Lower leg skin (tissue), 4 donors: ENCODE measurements at regions not wholly inside any gene's neighbourhood (a gene's known extent, or its start where the extent isn't known, plus 50 kb on each side); places are given as distances from the start of the nearest gene placed in this dataset.

ENCODE experiments used
- DNase-seq, 2 donors: peaks; one replicate each; pipeline ENCODE4 v3.0.0-alpha.2; 2019; ENCODE audit warnings: low spot score in 2 of 2
- H3K4me3 ChIP-seq: fragments of 200-600 bp; sonication (generic); 2 replicates; pipeline ENCODE4 v1.5.1; 2017; ENCODE audit warnings: mild to moderate bottlenecking, low read depth; ENCODE audit not compliant: poor library complexity, severe bottlenecking
- POLR2A ChIP-seq, 2 donors: fragments of 450-650 bp; IDR thresholded peaks; one replicate each; pipeline ENCODE4 v1.6.1; 2016 to 2017; ENCODE audit warnings: antibody characterized with exemption in 2 of 2, mild to moderate bottlenecking in 1 of 2, moderate library complexity in 1 of 2
- WGBS, 2 donors: methylation state at CpG; one replicate each; pipeline ENCODE4 v1.1.5; 2018; 5-methylcytosine and 5-hydroxymethylcytosine counted together
- intact Hi-C: fragments of 100-400 bp; cut with DNase I; formaldehyde crosslinking; loops from one replicate; pipeline ENCODE4 v1.15.0; 2023; ENCODE audit warnings: low total_unique reads
- TF ChIP-seq, protein P1 (sequence below), 3 donors: fragments of 450-650 bp; IDR thresholded peaks; one replicate each; pipeline ENCODE4 v1.5.1; 2016; ENCODE audit warnings: antibody characterized with exemption in 3 of 3, mild to moderate bottlenecking in 3 of 3, moderate library complexity in 2 of 3

DNA sequence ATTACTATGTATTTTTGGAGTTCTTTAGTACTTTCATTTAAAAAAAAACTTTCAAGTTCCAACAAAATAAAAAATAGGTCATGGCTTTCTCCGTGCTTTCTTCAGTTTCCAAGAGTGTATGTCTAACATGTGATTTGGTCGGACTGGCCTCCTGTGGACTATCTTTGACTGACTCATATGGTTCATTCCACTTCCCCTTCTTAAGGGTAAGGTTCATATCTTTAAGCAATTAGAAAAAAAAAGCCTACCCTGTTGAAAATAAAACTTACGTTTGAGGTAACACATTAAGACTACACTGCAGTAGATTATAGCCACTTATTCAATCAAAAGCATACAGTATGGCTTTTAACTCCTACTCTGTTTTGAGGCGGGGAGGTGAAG is 112.8 kb upstream of the AHR start:
- no peak for TF ChIP-seq POLR2A (IDR thresholded peaks at IDR 0.05)
- TF ChIP-seq, protein P1, sequence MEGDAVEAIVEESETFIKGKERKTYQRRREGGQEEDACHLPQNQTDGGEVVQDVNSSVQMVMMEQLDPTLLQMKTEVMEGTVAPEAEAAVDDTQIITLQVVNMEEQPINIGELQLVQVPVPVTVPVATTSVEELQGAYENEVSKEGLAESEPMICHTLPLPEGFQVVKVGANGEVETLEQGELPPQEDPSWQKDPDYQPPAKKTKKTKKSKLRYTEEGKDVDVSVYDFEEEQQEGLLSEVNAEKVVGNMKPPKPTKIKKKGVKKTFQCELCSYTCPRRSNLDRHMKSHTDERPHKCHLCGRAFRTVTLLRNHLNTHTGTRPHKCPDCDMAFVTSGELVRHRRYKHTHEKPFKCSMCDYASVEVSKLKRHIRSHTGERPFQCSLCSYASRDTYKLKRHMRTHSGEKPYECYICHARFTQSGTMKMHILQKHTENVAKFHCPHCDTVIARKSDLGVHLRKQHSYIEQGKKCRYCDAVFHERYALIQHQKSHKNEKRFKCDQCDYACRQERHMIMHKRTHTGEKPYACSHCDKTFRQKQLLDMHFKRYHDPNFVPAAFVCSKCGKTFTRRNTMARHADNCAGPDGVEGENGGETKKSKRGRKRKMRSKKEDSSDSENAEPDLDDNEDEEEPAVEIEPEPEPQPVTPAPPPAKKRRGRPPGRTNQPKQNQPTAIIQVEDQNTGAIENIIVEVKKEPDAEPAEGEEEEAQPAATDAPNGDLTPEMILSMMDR (IDR thresholded peaks at IDR 0.05): no peak
- H3K4me3 ChIP-seq: no peak overlapping the region
- intact Hi-C loops: no loop called here
- WGBS, 2 donors: 58 to 66% methylated on average over 4 of the region's 4 CpGs
- no peak for DNase-seq

DNA sequence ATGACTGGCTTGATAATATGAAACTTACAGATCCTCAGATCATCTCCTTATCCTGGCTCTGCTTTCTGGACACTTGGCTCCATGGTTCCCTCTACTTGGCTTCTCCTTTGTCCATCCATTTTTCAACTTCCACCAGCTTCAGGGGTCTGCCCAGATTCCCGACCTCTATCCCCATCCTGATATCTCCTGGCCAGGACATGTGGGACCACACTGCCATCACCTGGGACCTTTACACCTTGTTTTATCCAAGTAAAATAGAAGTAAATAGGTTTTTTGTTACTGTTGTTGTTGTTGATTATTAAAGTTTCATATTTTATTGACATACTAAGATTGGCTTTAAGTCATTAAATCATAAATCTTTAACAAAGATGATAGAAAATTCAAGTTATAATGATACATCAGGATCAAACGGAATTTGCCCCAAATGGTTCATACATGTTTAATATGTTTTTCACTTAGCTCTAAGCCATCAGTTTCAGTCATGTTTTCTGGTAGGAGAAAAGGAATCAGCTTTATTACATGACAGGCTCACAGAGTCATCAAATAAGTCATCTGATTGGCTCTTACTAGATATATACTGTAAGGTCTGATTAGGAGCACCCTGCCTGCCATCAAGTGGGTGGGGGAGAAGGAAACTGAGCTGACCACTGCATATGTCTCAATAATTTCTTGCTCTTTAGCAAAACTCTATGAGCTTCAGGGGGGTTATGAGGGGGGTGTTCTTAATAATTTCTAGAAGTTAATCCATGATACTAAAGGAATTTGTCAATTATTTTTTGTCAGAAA is 111.5 kb upstream of the AHR start:
- TF ChIP-seq, protein P1 (IDR thresholded peaks at IDR 0.05): no peak
- no peak for TF ChIP-seq POLR2A (IDR thresholded peaks at IDR 0.05)
- DNase-seq: no peak
- no peak overlapping the region for H3K4me3 ChIP-seq
- 91 to 96% methylated on average over 2 of the region's 2 CpGs for WGBS, 2 donors
- intact Hi-C loops: no loop called here

DNA sequence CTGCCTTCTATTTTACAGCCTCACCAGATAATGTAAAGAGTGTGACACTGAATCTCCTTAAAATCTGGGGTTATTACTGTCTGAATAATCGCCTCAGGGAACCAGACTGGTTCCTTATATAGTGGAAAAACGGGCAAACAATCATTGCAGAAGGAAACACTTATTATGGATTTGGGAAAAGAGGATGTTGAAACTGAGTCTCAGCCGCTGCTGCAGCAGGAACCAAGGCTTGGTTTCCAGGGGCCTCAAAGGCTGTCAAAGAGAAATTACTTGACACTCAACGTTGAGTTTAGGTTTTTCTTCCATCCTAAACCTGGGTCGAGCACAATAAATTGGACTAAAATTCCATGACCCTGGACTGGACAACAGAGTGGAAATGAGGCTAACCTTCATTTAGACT is 103.8 kb upstream of the AHR start:
- no peak overlapping the region for H3K4me3 ChIP-seq
- intact Hi-C loops: no loop called here
- no peak for DNase-seq
- TF ChIP-seq, protein P1 (IDR thresholded peaks at IDR 0.05): no peak
- no peak for TF ChIP-seq POLR2A (IDR thresholded peaks at IDR 0.05)
- 75 to 76% methylated on average over 5 of the region's 5 CpGs for WGBS, 2 donors

DNA sequence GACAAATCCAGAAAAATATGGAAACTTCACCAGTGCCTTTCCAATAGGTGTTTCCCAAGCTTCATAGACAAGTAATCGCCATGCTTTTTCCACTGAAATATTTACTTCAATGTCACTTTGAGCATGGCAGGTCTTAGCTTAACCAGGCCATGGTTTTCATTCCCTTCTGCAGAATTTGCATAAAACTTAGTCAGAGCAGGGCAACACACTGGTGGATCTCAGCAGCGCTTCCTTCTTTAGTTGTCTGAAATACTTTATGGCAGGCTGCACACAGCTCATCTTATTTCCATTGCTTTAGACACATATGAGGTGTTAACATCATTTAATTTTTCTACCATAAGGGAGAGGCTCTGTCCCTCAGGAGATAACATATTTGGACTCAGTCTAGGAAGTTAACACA is 102.9 kb upstream of the AHR start:
- no peak for DNase-seq
- no peak overlapping the region for H3K4me3 ChIP-seq
- intact Hi-C loops: no loop called here
- WGBS, 2 donors: 92 to 94% methylated on average over 2 of the region's 2 CpGs
- TF ChIP-seq POLR2A (IDR thresholded peaks at IDR 0.05): no peak
- TF ChIP-seq, protein P1 (IDR thresholded peaks at IDR 0.05): no peak

DNA sequence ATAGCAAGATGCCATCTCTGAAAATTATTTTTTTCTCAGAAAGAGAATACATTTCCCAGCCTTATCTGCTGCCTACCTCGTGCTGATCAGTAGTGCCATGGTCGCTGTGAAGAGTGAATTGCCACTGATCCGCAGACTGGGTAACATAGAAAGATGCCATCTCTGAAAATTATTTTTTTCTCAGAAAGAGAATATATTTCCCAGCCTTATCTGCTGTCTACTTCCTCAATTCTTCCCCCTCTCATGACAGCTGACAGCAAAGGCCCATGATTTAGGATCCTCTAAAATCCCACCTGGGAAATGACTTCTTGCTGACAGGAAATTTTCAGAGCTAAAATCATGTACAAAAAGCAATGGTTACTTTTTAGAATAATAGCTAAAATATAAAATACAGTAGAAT is 92.5 kb upstream of the AHR start:
- intact Hi-C loops: no loop called here
- no peak overlapping the region for H3K4me3 ChIP-seq
- TF ChIP-seq, protein P1 (IDR thresholded peaks at IDR 0.05): no peak
- TF ChIP-seq POLR2A (IDR thresholded peaks at IDR 0.05): no peak
- WGBS, 2 donors: 94 to 98% methylated on average over 3 of the region's 3 CpGs
- DNase-seq: no peak
